Activated CD8-positive, alpha-beta memory T cell treated with anti-CD3 and anti-CD28 coated beads, Interleukin-2, amount 50 U/mL, for 1 hour (primary cell): ENCODE measurements at regions not wholly inside any gene's neighbourhood (a gene's known extent, or its start where the extent isn't known, plus 50 kb on each side); places are given as distances from the start of the nearest gene placed in this dataset.
A peak's percentile ranks its signal among the peaks of the same experiment; 100 is the strongest.
"Not testable (repeated sequence)": the region's sequence is repeated elsewhere in the genome, so short reads cannot be mapped to it uniquely, and the experiment has no call there.

Experiments used
- DNase-seq: peaks from one replicate; pipeline ENCODE4 v3.0.0-alpha.2; 2020; ENCODE audit errors: extremely low read depth

DNA sequence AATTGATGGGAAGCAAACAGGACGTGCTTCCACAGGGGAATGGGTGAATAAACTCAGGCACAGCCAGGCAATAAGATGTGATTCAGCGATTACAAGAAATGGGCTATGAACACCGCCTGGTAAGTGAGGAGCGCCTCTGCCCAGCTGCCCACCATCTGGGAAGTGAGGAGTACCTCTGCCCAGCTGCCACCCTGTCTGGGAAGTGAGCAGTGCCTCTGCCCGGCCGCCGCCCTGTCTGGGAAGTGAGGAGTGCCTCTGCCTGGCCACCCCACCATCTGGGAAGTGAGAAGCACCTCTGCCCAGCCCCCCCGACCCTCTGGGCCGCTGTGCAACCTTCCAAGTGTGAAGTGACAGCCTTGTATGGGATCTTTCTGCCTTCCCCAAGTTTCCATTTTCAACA is 73.2 kb upstream of the PRR5 start:
- no peak for DNase-seq

DNA sequence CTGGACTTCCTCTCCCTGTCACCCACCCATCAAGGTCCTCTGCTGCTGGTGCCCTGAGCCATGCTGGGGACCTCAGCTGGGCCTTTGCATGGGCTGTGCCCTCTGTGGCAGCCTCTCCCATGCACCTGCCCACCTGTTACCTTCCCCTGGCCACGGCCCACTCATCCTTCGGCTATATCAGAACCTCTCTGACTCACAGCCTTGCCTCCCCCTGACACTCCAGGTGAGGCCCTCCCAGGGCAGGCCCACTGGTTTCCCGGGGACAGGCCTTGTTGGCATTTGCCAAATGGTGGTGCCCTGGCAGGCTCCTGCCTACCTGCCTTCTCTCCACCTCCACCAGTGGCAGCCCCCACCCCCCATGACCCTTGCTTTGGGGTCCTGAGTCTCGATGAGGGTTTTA is 73.7 kb upstream of the PRR5 start:
- DNase-seq: no peak

DNA sequence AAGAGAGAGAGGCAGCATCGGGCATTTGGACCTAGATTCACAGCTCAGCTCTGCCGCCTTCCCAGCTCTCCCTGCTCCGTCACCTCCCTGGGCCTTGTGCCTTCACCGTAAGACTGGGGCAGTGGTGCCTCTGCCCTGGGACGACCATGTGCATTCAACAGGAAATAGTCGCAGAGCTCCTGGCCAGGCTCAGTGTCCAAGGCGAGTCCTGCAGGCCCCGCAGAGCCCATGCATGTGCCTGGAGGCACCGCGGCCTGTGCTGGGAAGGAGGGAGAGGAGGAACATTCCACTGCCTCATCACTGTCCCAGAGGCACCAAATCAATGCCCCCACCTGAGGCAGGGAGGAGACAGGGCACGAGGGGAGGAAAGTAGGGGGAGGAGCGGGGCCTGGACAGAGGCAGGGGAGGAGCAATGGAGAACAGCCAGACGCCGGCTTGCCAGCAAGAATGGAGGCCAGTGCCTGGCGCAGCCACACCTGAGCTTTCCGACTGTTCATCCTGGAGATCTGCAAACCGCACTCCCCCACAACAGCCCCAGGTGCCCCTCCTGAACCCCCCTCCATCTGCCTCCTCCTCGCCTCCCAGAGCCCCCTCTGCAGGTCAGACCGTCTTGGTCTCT is 74.4 kb upstream of the PRR5 start:
- DNase-seq: no peak

DNA sequence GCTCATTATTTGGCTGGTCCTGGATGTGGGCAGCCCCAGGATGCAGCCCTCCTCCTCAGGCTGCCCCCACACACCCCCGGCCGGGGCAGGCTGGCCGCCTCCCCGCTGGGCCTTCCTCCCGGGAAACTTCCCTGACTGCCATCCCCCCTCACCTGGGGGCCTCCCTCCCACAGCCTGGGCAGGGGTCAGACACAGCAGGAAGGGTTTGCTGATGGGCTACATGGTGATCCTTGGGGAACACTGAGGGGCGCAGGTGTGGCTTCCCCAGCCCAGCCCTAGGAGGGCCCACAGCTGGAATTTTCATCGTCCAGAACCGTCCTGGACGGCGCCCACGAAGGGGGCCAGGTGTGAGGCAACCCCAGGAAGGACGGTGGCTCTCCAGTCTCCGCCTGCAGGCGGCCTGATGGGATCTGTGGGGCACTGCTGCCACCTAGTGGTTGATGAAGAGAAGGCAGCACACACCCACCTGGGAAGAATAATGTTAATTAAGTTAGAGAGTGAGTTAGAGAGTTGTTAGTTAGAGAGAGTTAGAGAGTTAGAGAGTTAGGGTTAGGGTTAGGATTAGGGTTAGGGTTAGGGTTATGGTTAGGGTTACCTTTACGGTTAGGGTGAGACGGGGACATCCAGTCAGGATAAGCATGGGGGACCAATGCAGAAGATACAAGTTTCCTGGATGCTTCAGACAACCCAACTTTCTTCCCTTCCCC is 75.9 kb upstream of the PRR5 start:
- DNase-seq: peak; percentile 45

DNA sequence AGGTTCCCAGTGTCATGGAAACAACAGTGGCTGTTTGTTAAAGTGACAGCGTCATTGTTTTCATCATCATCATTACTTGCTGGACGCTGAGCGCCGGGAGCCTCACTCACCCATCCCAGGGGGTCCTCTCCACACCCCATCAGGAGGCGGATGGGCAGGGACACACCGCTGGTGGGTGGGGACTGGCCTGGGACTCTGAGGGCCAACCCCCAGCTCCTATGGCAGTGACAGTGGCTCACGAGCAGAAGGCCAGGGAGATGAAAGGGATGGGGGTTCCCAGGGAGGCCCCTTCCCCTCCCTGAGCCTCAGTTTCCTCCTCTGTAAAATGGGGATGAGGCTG is 76.6 kb upstream of the PRR5 start:
- no peak for DNase-seq

DNA sequence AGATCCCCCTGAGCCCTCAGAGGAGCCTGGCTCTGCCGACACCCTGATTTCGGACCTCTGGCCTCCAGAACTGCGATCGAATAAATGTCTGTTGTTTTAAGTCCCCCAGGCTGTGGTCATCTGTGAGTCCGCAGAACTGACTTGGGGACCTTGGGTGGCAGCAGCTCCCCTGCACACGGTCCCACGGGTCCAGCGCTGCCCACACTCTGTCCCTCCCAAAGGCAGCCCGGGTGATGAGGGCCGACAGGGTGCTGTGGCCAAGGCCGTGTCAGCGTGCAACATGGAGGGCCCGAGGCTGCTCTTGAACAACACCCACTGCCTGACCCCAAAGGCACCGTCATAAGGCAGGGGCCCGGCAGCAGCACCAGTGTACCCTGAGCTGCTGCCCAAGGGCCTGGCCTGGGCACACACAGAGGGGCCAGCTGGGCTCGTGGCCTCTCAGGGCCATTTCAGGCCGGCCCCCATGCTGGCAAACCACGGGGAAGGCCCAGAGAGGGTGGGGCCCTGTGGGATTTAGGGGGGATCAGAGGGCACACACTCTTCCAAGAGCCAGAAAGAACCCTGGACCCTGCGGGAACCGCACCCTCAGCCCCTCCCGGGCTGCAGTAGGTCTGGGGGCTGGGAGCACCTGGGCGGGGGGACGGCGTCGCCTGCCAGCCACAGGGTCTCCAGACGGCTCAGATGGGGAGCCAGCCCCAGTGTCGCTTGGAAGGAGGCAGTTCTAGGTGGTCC is 77.1 kb upstream of the PRR5 start:
- no peak for DNase-seq

DNA sequence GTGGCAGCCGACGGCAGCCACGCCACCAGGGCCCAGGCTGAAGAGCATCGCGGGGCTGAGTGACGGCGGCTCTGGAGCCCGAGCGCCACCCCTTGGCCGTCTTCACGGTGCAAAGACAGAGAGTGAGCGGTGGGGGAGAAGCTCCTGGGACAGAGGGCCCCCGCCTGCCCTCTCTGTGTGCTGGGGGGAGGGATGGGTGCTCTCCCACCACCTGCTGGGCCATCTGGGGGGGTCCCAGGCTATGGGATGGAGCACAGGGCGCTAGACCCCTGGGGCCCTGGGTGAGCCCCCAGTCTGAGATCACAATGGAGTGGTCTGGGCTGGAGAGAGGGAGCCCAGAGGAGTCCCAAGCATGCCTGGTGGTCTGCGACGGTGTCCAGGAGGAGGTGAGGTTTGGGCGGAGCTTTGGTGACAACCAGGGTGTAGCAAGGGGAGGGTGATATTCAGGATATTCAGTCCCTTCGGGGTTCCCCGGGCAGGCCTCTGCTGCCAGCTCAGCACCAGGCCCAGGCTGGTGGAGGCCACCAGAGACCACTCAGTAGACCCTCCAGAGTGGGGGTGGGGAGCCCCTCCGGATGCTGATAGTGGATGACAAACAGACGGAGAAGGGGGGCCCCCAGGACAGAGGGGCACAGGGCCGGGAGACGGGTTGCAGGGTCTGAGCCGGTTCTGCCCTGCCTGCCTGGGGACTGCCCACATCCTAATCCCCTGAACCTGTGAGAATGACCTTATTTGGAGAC is 78.1 kb upstream of the PRR5 start:
- DNase-seq: no peak

DNA sequence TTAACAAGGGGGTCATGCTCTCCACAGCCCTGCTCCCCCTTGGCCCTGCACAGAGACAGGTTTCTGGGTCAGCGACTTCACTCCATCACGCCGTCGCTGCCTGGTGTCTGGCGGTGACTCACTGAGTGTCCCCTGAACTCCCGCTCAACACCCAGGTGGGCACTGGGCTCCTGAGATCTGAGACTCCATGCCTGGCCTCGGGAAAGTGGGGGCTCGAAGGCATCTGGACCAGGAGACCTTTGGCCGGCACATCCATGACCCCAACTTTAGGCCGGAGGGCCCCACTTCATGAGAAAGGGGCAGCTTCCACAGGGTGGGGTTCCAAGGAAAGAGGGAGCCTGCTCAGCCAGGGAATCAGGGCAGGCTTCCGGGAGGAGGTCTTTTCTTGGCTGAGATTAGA is 79.3 kb upstream of the PRR5 start:
- DNase-seq: no peak

DNA sequence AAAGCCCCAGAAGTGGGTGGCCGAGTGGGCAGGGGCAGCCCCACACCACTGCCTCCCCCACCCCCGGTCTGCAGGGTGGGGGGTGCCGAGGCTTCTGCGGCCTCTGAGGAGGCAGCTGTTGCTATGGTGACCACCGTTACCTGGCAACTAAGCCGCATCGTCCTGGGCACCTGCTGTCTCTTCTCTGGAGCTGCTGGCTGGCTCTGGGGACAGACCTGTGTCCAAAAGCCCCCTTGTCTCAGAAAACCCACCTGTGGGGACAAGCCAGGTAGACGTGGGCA is 79.9 kb upstream of the PRR5 start:
- no peak for DNase-seq

DNA sequence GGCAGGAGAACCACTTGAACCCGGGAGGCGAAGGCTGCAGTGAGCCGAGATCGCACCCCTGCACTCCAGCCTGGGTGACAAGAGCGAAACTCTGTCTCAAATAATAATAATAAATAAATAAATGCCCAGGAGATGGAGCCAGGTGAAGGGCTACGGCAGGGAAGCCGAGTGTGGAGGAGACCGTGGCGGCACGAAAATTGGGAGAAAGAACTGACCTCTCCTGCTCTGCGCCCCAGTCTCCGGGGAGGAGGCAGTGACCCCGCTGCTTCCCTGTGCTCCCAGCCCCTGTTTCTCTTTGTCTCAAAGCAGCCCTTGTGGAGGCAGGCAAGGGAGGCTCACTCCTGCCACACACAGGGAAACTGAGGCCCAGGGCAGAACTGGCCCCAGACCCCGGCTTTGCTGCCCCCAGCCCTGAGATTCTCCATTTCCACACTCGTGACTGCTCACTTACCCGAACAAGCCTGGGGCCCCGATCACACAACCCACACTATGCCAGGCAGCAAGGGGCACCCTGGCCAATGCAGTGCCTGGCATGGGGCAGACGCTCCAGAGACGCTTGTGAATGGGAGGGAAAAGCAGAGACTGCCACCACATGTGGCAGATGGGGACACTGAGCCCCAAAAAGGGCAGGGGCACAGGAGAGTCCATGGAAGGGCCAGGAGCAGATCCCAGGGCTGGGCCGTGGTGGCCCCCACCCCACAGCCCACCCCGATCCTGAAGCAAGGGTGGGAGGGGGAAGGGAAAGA is 80.4 kb upstream of the PRR5 start:
- no peak for DNase-seq

DNA sequence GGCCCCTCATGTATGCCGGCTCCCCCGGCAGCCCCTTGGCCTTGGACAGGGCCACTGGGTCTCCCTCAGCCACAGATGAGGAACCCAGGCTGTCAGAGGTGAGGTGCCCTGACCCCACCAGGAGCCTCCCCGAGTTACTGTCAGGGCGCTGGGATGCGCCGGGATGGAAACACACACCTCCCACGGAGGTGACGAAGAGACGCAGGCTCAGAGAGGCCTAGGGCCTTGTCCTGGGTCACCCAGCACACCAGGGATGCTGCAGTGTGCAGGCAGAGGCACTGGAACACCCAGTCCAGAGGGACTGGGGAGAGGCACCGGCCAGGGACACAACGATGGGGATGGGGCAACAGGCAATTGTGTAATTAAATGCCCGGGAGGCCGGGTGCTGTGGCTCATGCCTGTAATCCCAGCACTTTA is 81.2 kb upstream of the PRR5 start:
- no peak for DNase-seq

DNA sequence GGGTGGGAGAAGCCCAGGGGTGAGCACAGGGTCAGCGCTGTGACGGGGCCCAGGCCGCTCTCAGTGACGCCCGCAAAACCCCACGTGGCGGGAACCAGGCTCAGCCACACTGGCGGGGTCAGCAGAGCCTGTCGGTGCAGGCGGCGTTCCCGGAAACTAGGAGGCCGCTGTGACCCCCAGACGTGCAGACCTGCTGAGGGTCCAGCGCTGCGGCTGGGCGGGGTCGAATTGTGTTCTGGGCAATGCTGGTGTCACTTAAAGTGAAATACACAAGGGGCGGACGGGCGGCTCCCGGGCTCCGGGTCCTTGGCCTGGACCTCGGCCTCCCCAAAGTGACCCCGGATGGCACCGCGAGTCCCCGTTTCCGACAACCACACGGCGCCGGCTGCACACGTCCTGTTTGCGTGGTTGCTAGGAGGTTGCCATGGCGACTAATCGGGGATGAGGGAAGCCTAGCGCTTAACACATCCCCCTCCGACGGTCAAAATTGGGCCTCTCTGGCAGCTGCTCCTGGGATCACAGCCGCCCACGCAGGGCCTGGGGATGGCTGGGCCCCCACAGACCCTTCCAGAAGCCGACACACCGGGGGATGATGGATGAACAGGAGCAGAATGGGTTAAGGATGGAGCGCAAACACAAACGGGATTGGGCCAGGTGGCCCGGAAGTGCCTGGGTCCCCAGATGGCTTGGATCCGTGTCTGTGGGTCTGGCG is 81.7 kb upstream of the PRR5 start:
- peak; percentile 82 for DNase-seq

DNA sequence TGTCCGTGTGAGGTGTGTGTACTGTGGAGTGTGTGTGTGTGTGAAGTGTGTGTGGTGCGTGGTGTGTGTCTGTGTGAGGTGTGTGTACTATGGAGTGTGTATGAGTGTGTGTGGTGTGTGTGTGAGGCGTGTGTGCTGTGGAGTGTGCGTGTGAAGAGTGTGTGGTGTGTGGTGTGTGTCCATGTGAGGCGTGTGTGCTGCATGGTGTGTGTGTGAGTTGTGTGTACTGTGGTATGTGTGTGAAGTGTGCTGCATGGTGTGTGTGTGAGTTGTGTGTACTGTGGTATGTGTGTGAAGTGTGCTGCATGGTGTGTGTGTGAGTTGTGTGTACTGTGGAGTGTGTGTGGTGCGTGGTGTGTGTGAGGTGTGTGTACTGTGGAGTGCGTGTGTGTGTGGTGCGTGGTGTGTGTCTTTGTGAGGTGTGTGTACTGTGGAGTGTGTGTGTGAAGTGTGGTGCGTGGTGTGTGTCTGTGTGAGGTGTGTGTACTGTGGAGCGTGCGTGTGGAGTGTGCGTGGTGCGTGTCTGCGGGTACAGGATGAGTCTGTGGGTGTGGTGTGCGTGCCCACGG is 82.4 kb upstream of the PRR5 start:
- not testable (repeated sequence) for DNase-seq

DNA sequence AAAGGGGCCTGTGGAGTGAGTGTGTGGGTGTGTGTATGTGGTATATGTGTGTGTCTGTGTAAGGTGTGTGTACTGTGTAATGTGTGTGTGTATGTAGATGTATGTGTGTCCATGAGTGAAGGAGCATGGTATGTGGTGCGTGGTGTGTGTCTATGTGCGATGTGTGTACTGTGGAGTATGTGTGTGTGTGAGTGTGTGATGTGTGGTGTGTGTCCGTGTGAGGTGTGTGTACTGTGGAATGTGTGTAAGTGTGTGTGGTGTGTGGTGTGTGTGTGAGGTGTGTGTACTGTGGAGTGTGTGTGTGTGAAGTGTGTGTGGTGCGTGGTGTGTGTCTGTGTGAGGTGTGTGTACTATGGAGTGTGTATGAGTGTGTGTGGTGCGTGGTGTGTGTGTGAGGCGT is 83.1 kb upstream of the PRR5 start:
- DNase-seq: not testable (repeated sequence)

DNA sequence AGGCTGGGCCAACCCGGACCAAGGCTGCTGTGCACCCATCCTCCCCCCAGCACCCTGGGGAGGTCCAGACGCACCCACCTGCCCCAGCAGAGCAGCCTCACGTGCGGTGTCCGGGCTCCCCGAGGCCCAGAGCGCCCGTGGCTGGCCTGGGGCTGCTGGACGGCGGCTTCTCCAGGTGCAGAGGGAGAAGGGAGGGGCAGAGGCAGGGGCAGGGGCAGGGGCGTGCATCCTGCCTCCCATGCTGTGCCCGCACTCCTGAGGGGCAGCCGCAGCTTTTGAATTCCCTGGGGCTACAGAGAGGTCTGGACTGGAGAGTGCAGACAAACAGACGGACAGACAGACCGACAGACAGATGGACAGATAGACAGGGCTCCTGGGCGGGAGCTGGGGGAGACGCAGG is 83.6 kb upstream of the PRR5 start:
- DNase-seq: no peak

DNA sequence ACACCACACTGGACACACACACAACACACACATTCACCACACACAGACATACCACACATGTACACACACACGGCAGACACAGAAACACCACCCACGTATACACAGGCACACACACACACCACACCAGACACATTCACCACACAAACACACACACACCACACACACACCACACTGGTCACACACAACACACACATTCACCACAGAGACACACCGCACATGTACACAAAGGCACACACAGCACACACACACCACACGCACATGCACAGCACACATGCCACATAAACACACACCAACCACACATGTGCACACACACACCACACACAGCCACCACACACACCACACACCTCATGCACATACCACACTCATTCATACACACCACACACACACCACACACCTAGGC is 84.2 kb upstream of the PRR5 start:
- DNase-seq: no peak

DNA sequence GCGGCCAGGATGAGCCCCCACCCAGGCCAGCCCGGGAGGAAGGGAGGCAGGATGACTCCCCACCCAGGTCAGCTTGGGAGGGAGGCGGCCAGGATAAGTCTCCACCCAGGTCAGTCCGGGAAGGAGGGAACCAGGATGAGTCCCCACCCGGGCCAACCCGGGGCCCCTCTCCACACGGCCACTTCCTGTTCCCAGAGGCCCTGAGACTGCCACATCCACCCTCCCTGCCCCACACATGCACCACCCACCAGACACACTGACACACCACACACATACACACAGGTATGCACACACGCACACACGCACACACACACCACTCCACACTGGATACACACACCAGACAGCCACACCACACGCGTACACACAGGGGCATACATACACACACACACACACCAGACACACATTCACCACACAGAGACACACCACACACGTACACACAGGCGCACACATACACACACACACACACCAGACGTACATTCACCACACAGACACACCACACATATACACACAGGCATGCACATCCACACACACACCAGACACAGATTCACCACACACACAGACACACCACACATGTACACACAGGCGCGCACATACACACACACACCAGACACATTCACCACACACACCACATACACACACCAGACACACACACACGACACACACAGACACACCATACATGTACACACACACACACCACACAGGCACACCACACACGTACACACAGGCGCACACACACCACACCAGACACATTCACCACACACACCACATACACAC is 84.9 kb upstream of the PRR5 start:
- no peak for DNase-seq

DNA sequence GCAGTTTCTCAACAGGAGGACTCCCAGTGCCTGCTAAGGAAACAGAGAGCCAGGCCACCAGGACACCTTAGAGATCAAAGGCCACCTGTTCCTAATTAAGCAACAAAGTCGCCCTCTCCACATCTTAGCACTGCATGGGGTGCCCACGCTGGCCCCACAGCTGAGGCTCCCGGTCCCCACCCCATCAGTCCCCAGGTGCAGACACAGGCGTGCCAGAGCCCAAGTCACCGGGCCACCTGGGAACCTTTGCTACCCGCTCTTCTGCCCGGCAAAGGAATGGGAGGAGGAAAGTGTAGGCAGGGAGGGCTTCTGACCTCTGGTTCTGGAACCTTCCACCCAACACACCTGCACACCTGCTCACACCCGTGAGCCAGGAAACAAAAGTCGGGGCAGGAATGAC is 85.5 kb upstream of the PRR5 start:
- no peak for DNase-seq

DNA sequence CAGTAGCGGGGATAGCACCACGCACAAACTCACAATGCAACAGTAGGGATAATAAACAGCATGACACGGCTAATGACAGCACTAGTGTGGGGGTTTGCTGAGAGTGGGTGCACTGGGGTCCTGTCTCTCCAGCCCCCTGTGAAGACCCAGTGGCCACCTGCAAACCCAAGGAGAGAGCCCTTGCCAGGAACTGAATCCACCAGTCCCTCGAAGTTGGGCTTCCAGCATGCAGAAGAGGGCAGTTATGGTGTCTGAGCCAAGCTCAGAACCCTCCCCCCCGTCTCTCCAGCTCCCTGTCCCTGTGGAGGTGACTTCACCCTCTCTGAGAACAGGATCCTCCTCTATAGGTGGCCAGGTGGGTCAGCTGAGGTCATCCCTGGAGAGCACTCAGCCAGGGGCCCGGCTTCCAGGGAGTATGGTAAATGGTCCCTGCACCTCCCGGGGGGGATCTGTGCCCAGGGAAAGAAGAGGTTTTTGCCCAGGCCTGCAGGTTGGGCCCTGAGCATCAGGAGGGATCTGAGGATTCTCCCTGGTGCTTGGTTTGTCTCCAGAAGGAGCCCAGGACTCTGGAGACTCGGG is 86.3 kb upstream of the PRR5 start:
- DNase-seq: no peak

DNA sequence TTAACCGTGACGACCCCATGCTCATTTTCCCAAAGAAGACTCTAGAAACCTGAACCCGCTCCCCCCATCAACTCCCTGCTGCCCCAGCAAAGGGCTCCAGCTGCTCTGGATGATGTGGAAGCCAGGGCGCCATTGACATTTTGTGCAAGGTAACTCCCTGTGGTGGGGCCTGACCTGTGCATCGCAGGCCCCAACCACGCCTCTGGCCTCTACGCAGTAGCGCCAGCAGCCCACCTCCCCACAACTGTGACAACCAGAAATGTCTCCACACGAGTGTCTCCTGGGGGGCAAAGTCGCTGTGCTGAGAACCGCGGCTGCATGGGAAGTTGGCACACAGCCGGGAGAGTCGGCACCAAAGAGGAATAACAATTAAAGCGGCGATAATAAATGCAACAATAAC is 86.9 kb upstream of the PRR5 start:
- DNase-seq: no peak
